Keratinocyte (primary cell): ENCODE measurements at regions not wholly inside any gene's neighbourhood (a gene's known extent, or its start where the extent isn't known, plus 50 kb on each side); places are given as distances from the start of the nearest gene placed in this dataset.
"Not testable (repeated sequence)": the region's sequence is repeated elsewhere in the genome, so short reads cannot be mapped to it uniquely, and the experiment has no call there.

Experiments used
- DNase-seq: peaks from one replicate; pipeline ENCODE4 v3.0.0-alpha.2; 2011; ENCODE audit warnings: low read depth, missing footprints, low spot score
- FAIRE-seq: peaks from 2 replicates; lab custom pipeline; 2011; peaks lifted over from hg19 to GRCh38; lab: Jason Lieb, UNC
- H2AFZ ChIP-seq: 2 replicates; pipeline ENCODE4 v1.6.0; 2012; ENCODE audit warnings: low read length, control low read depth, inconsistent platforms; ENCODE audit not compliant: control insufficient read depth
- H3K27ac ChIP-seq: 2 replicates; pipeline ENCODE4 v1.5.1; 2011; ENCODE audit warnings: low read length; ENCODE audit not compliant: control insufficient read depth, insufficient read depth
- H3K27me3 ChIP-seq: 3 replicates; pipeline ENCODE4 v1.6.0; 2011; ENCODE audit warnings: low read length; ENCODE audit not compliant: control insufficient read depth, insufficient read depth; ENCODE audit errors: extremely low read depth
- H3K36me3 ChIP-seq, 2 experiments: 2 replicates in 1 of 2; 3 replicates in 1 of 2; pipeline ENCODE4 v1.5.1; 2011; ENCODE audit warnings: low read length in 2 of 2, mild to moderate bottlenecking in 1 of 2; ENCODE audit not compliant: control insufficient read depth in 2 of 2, insufficient read depth in 2 of 2; ENCODE audit errors: extremely low read depth in 1 of 2
- H3K4me1 ChIP-seq: 3 replicates; pipeline ENCODE4 v1.5.1; 2011; ENCODE audit warnings: low read length; ENCODE audit not compliant: control insufficient read depth, insufficient read depth; ENCODE audit errors: extremely low read depth
- H3K4me2 ChIP-seq: 3 replicates; pipeline ENCODE4 v1.6.0; 2011; ENCODE audit warnings: low read depth, low read length; ENCODE audit not compliant: control insufficient read depth, insufficient read depth; ENCODE audit errors: extremely low read depth
- H3K4me3 ChIP-seq, 3 experiments: fragments of 200-600 bp in 1 of 3; sonication (generic) in 1 of 3; 2 replicates in 2 of 3; 3 replicates in 1 of 3; pipeline ENCODE4 v1.5.1; 2011 to 2016; ENCODE audit warnings: low read length in 3 of 3, mild to moderate bottlenecking in 3 of 3, control low read depth in 2 of 3, inconsistent platforms in 1 of 3, low read depth in 1 of 3, mixed read lengths in 1 of 3, mixed run types in 1 of 3, moderate library complexity in 1 of 3; ENCODE audit not compliant: control insufficient read depth in 2 of 3, insufficient read depth in 2 of 3; ENCODE audit errors: extremely low read depth in 1 of 3
- H3K79me2 ChIP-seq: 2 replicates; pipeline ENCODE4 v1.6.0; 2012; ENCODE audit warnings: low read length; ENCODE audit not compliant: control insufficient read depth, insufficient read depth
- H3K9ac ChIP-seq: 3 replicates; pipeline ENCODE4 v1.6.0; 2011; ENCODE audit warnings: low read length; ENCODE audit not compliant: control insufficient read depth, insufficient read depth; ENCODE audit errors: extremely low read depth
- H3K9me1 ChIP-seq: 3 replicates; pipeline ENCODE4 v1.6.0; 2011; ENCODE audit warnings: low read length; ENCODE audit not compliant: control insufficient read depth, insufficient read depth; ENCODE audit errors: extremely low read depth
- H3K9me3 ChIP-seq: 2 replicates; pipeline ENCODE4 v1.5.1; 2012; ENCODE audit warnings: low read depth, low read length; ENCODE audit not compliant: control insufficient read depth
- H4K20me1 ChIP-seq: 3 replicates; pipeline ENCODE4 v1.6.0; 2011; ENCODE audit warnings: low read length; ENCODE audit not compliant: control insufficient read depth, insufficient read depth; ENCODE audit errors: extremely low read depth
- CTCF ChIP-seq, 3 experiments: IDR thresholded peaks in 1 of 3; conservative IDR thresholded peaks in 1 of 3; optimal IDR thresholded peaks in 1 of 3; 2 replicates in 2 of 3; 3 replicates in 1 of 3; pipeline versions ENCODE3 to v1.5.1; 2011; ENCODE audit warnings: low read length in 3 of 3, mild to moderate bottlenecking in 3 of 3, moderate library complexity in 2 of 3, control low read depth in 1 of 3, inconsistent platforms in 1 of 3; ENCODE audit not compliant: insufficient read depth in 2 of 3; ENCODE audit errors: extremely low read depth in 1 of 3
- EZH2 ChIP-seq: IDR thresholded peaks from one replicate; pipeline ENCODE4 v1.6.1; 2012; ENCODE audit warnings: inconsistent platforms, mild to moderate bottlenecking, low read length, moderate library complexity
- dilution Hi-C: fragments of 300-500 bp; cut with MboI; formaldehyde crosslinking; loops from one replicate; pipeline ENCODE4 v1.7.0; 2020; ENCODE audit warnings: low sequenced_read_pairs; ENCODE audit not compliant: extremely low pct_ligation_motif_present

- H3K9me3 ChIP-seq, H3K79me2 ChIP-seq, H4K20me1 ChIP-seq, H2AFZ ChIP-seq, H3K4me2 ChIP-seq, H3K9me1 ChIP-seq, H3K4me1 ChIP-seq, dilution Hi-C loops, FAIRE-seq, H3K9ac ChIP-seq, H3K27me3 ChIP-seq, H3K36me3 ChIP-seq, H3K4me3 ChIP-seq, H3K27ac ChIP-seq, DNase-seq: not testable (repeated sequence)
Observed at GRCh38 chr3:106073806-106074205, 205.0 kb upstream of the CBLB start.

GRCh38 chr3:106075731-106076130, 206.9 kb upstream of the CBLB start:
- H3K9me3 ChIP-seq, H3K79me2 ChIP-seq, dilution Hi-C loops, H3K9ac ChIP-seq, H3K27me3 ChIP-seq, H3K9me1 ChIP-seq, H3K4me3 ChIP-seq, DNase-seq, H2AFZ ChIP-seq, H3K4me1 ChIP-seq, H4K20me1 ChIP-seq, H3K36me3 ChIP-seq, H3K27ac ChIP-seq, FAIRE-seq, H3K4me2 ChIP-seq: not testable (repeated sequence)

- H3K9me3 ChIP-seq: no peaks in the 10 kb centered on the region
- dilution Hi-C loops: no loop called here
- no peaks in the 10 kb centered on the region for H3K79me2 ChIP-seq
- H3K27me3 ChIP-seq: no peaks in the 10 kb centered on the region
- no peaks in the 10 kb centered on the region for H4K20me1 ChIP-seq
- H3K4me1 ChIP-seq: no peaks in the 10 kb centered on the region
- H3K9ac ChIP-seq: no peak overlapping the region
- no peak overlapping the region for H3K4me3 ChIP-seq
- FAIRE-seq (no peak), DNase-seq (no peak)
- H3K4me2 ChIP-seq: no peak overlapping the region
- TF ChIP-seq CTCF (optimal IDR thresholded peaks at IDR 0.05 in 1 of 3, IDR thresholded peaks at IDR 0.05 in 1 of 3, conservative IDR thresholded peaks at IDR 0.05 in 1 of 3; ENCODE audit: extremely low read depth in 1 of 3, insufficient read depth in 2 of 3, low read length in 3 of 3) (no peak), EZH2 (no peak)
- H3K9me1 ChIP-seq: no peaks in the 10 kb centered on the region
- no peak overlapping the region for H2AFZ ChIP-seq
- H3K27ac ChIP-seq: no peak overlapping the region
- no peaks in the 10 kb centered on the region for H3K36me3 ChIP-seq
Observed at GRCh38 chr3:106078635-106079034, 209.8 kb upstream of the CBLB start.
